HUDEP-2 (cell line): ENCODE measurements at regions not wholly inside any gene's neighbourhood (a gene's known extent, or its start where the extent isn't known, plus 50 kb on each side); places are given as distances from the start of the nearest gene placed in this dataset.
A peak's percentile ranks its signal among the peaks of the same experiment; 100 is the strongest.
"Not testable (repeated sequence)": the region's sequence is repeated elsewhere in the genome, so short reads cannot be mapped to it uniquely, and the experiment has no call there.

ENCODE experiments used
- DNase-seq, 76 experiments: peaks; one replicate each; lab custom pipeline; 2025; ENCODE audit not compliant: unreplicated experiment in 76 of 76; lab: John Stamatoyannopoulos, UW

GRCh38 chr5:110269478-110270142, 456.9 kb downstream of the TMEM232 start:
- DNase-seq: no peak

- DNase-seq: no peak
These were observed 450.6 kb downstream of the TMEM232 start for GRCh38 chr5:110275878-110276277.

- not testable (repeated sequence) for DNase-seq
These were observed 448.0 kb downstream of the TMEM232 start for GRCh38 chr5:110278449-110278848.

- DNase-seq: not testable (repeated sequence)
These were observed 442.4 kb downstream of the TMEM232 start for GRCh38 chr5:110284121-110284520.

GRCh38 chr5:110288766-110289511, 437.5 kb downstream of the TMEM232 start:
- no peak for DNase-seq

- no peak for DNase-seq
These were observed 437.0 kb downstream of the TMEM232 start for GRCh38 chr5:110289512-110289810.

- DNase-seq: no peak
These were observed 435.9 kb downstream of the TMEM232 start for GRCh38 chr5:110290542-110290941.

GRCh38 chr5:110294281-110294680, 432.2 kb downstream of the TMEM232 start:
- DNase-seq: no peak

- no peak for DNase-seq
These were observed 429.3 kb downstream of the TMEM232 start for GRCh38 chr5:110297152-110297670.

- no peak for DNase-seq
These were observed 422.3 kb downstream of the TMEM232 start for GRCh38 chr5:110304176-110304575.

- DNase-seq: no peak
These were observed 419.8 kb downstream of the TMEM232 start for GRCh38 chr5:110306650-110307049.

- DNase-seq: no peak
These were observed 417.2 kb downstream of the TMEM232 start for GRCh38 chr5:110309222-110309621.

- DNase-seq: not testable (repeated sequence)
These were observed 409.9 kb downstream of the TMEM232 start for GRCh38 chr5:110316566-110316965.

- DNase-seq: no peak
These were observed 405.4 kb downstream of the TMEM232 start for GRCh38 chr5:110321117-110321516.

GRCh38 chr5:110323357-110323756, 403.1 kb downstream of the TMEM232 start:
- no peak for DNase-seq

- DNase-seq: no peak
These were observed 402.6 kb downstream of the TMEM232 start for GRCh38 chr5:110323832-110324231.

- DNase-seq: no peak
These were observed 401.6 kb downstream of the TMEM232 start for GRCh38 chr5:110324876-110325275.

- no peak for DNase-seq
These were observed 396.4 kb downstream of the TMEM232 start for GRCh38 chr5:110329955-110330525.

- peak in 1 of 76 experiments; percentile 1 for DNase-seq
These were observed 393.1 kb downstream of the TMEM232 start for GRCh38 chr5:110333384-110333783.

GRCh38 chr5:110335361-110336066, 391.0 kb downstream of the TMEM232 start:
- no peak for DNase-seq
